Fibroblast of the aortic adventitia (primary cell): ENCODE measurements at regions not wholly inside any gene's neighbourhood (a gene's known extent, or its start where the extent isn't known, plus 50 kb on each side); places are given as distances from the start of the nearest gene placed in this dataset.
A peak's percentile ranks its signal among the peaks of the same experiment; 100 is the strongest.

Experiments used
- DNase-seq: peaks from one replicate; pipeline ENCODE4 v3.0.0-alpha.2; 2010; ENCODE audit warnings: low read depth
- H3K4me3 ChIP-seq: 2 replicates; pipeline ENCODE4 v1.5.1; 2011; ENCODE audit warnings: low read depth, mild to moderate bottlenecking, control low read depth, low read length, moderate library complexity
- TF ChIP-seq, protein P1 (sequence below): IDR thresholded peaks from 2 replicates; pipeline ENCODE4 v1.5.1; 2011; ENCODE audit warnings: mild to moderate bottlenecking, low read length, control low read depth, inconsistent platforms; ENCODE audit not compliant: insufficient read depth

DNA sequence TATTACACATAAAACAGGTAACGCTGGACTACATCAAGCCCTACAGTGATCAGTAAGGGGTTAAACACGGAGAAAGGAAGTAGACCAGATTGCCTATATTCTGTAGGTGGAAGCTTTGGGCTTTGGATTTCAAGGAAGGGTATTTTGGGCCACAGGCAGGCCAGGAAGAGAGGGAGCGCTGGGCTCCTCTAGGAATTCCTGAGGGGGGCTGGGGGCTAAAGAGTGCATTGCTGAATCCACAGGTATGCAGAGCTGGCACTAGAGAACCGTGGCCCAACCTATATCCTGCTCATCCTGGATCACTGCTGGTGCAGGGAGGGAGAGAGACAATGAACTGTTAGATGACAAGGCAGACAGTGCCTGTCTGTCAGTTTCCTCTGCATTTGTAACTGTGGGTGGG lies 367.1 kb downstream of the CSNK1G3 start:
- DNase-seq: no peak
- no peak overlapping the region for H3K4me3 ChIP-seq
- TF ChIP-seq, protein P1, sequence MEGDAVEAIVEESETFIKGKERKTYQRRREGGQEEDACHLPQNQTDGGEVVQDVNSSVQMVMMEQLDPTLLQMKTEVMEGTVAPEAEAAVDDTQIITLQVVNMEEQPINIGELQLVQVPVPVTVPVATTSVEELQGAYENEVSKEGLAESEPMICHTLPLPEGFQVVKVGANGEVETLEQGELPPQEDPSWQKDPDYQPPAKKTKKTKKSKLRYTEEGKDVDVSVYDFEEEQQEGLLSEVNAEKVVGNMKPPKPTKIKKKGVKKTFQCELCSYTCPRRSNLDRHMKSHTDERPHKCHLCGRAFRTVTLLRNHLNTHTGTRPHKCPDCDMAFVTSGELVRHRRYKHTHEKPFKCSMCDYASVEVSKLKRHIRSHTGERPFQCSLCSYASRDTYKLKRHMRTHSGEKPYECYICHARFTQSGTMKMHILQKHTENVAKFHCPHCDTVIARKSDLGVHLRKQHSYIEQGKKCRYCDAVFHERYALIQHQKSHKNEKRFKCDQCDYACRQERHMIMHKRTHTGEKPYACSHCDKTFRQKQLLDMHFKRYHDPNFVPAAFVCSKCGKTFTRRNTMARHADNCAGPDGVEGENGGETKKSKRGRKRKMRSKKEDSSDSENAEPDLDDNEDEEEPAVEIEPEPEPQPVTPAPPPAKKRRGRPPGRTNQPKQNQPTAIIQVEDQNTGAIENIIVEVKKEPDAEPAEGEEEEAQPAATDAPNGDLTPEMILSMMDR: no peak

DNA sequence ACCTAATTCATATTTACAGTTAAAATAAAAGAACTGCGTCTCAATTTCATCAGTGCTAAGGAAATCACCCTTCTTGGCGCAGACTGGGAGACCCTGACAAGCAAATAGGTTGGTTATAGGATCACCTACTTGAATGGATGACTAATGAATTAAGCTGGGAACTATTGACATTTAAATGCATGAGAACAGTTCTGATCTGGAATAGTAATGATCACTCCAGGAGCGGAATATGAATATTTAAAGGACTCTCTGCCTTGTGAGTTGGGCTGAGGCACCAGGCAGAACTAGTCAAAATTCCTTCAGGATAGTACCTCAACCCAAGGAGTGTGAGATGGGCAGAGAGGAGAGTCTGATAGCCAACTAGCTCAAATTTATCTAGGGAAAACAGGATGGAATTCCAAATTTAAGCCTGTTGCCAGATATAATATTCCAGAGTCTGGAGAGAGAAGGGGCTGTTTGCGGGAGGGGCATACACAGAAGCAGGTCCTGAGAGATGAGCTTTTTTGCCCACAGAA lies 364.4 kb downstream of the CSNK1G3 start:
- H3K4me3 ChIP-seq: no peak overlapping the region
- TF ChIP-seq, protein P1: no peak
- DNase-seq: no peak

DNA sequence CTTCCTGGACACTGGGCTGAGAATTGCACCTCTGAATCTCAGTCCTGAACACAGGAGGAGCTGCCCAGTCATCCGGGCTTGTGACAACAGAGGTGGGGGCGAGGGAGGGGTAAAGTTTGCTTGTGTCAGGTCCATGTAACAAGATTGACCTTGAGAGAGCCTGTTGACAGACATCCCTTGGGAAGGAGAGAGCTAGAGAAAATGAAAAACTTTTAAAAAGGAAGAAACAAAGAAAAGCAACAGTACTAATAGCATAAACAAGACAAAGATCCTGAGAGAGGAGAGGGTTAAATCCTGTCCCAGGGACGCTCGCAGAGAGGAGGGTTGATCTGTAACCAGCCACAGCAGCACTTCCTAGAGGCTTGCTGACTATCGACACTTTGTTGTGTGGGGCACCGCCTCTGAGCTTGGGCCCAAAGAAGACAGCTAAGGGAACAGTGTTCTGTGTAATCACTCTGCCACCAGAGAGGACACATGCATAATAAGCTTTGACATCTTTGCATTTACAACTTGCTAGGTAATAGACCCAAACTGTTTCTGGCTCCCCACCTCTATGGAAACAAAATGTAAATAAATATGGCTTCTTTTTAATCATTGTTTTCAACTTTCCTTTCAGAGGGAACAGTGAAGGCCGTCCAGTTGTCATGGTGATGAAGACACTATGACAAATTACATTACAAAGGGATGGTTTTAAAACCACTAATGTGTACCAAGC lies 363.7 kb downstream of the CSNK1G3 start:
- TF ChIP-seq, protein P1: no peak
- no peak for DNase-seq
- H3K4me3 ChIP-seq: no peak overlapping the region

DNA sequence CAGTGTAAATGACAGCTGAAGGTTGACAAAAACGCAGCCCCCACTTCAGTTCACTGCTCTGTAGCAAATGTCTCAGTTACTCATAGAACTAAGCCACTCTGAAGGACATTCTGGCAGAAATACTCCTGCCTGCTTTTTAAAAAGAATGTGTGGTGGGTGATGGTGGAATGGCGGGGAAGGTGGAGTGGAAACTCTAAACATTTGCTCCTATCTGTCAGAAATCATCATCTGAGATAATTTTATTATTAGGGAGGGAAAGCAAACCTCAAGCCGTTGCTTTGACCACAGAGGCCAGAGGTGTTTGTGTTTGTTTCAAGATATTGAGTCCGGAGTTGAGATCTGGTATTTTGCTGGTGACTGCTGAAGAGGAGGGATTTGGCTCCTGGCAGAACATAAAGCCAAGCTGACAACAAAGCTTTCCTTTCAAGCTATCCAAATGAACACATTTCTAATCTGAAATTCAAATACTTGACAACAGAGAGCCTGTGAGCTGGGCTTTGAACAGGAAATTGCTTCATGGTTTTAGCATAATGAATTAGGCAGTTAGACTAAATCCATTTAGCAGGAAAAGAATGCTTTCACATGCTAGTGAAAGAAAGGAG lies 362.7 kb downstream of the CSNK1G3 start:
- TF ChIP-seq, protein P1: no peak
- no peak overlapping the region for H3K4me3 ChIP-seq
- peak; percentile 9 for DNase-seq

DNA sequence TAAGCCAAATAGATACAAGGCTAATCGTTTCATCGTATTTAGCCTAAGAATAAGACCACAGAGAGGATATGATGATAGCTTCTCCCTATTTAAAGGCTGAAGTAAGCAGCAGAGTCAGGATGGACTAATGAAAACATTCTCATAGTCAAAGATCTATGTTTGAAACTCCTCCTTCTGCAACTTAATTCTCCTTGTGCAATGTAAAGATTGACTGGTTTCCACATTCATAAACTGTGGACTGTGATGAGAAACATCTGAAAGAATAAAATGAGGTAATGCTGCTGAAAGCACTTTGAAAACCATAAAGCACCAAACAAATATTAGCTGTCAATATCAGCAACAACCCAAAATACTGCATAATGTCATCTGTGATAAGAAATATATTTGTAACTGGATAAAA lies 361.9 kb downstream of the CSNK1G3 start:
- no peak overlapping the region for H3K4me3 ChIP-seq
- DNase-seq: no peak
- TF ChIP-seq, protein P1: no peak

DNA sequence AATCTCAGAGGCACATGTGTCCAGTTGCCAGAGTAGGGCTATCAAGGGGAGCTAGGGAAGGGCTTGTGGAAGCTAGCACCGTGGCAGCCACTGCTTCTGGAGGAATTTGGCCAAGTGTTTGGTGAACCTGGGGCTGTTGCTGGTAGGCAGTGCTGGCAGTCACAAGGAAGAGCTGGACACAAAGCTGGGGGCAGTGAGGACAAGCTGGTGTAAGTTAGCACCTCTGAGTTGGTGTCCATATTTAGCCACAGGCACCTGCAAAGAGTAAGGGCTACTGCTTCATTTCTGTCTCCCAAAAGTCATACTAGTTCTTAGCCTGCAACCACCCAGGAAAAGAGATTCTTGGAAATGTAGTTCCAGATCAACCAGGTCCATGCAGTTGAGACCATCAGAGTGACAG lies 359.4 kb downstream of the CSNK1G3 start:
- DNase-seq: no peak
- TF ChIP-seq, protein P1: no peak
- no peak overlapping the region for H3K4me3 ChIP-seq
